ENCODE measurements at regions not wholly inside any gene's neighbourhood (a gene's known extent, or its start where the extent isn't known, plus 50 kb on each side); places are given as distances from the start of the nearest gene placed in this dataset.

- TF ChIP-seq, protein P1, sequence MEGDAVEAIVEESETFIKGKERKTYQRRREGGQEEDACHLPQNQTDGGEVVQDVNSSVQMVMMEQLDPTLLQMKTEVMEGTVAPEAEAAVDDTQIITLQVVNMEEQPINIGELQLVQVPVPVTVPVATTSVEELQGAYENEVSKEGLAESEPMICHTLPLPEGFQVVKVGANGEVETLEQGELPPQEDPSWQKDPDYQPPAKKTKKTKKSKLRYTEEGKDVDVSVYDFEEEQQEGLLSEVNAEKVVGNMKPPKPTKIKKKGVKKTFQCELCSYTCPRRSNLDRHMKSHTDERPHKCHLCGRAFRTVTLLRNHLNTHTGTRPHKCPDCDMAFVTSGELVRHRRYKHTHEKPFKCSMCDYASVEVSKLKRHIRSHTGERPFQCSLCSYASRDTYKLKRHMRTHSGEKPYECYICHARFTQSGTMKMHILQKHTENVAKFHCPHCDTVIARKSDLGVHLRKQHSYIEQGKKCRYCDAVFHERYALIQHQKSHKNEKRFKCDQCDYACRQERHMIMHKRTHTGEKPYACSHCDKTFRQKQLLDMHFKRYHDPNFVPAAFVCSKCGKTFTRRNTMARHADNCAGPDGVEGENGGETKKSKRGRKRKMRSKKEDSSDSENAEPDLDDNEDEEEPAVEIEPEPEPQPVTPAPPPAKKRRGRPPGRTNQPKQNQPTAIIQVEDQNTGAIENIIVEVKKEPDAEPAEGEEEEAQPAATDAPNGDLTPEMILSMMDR (conservative IDR thresholded peaks at IDR 0.05), result no peak
- TF ChIP-seq ZFX (IDR thresholded peaks at IDR 0.05), result no peak
These were observed 933.1 kb upstream of the FBXO33 start for GRCh38 chr14:40365305-40365704.

All from C4-2B (cell line).